Stimulated activated memory B cell treated with anti-CD40 and anti-IgM and Interleukin-4, amounts not matched to agents 10 μg/mL and 1 μg/mL and 100 μg/mL, for 72 hours (primary cell): ENCODE measurements at regions not wholly inside any gene's neighbourhood (a gene's known extent, or its start where the extent isn't known, plus 50 kb on each side); places are given as distances from the start of the nearest gene placed in this dataset.
"Not testable (repeated sequence)": the region's sequence is repeated elsewhere in the genome, so short reads cannot be mapped to it uniquely, and the experiment has no call there.

Source experiments
- ATAC-seq: fragments of 150-1000 bp; cut with Tn5 transposase; 2 replicates; pipeline ENCODE4 v1.10.0; 2021
- H3K27ac Mint-ChIP-seq: one replicate; pipeline ENCODE4 v1.8.0; 2022; ENCODE audit warnings: mild to moderate bottlenecking, mixed read lengths
- H3K27me3 Mint-ChIP-seq: one replicate; pipeline ENCODE4 v1.8.0; 2022; ENCODE audit warnings: mixed read lengths
- H3K36me3 Mint-ChIP-seq: one replicate; pipeline ENCODE4 v1.8.0; 2022; ENCODE audit warnings: mixed read lengths
- H3K4me1 Mint-ChIP-seq: one replicate; pipeline ENCODE4 v1.8.0; 2022; ENCODE audit warnings: mixed read lengths
- H3K4me3 Mint-ChIP-seq: one replicate; pipeline ENCODE4 v1.8.0; 2022; ENCODE audit warnings: mild to moderate bottlenecking, moderate library complexity, mixed read lengths
- H3K9me3 Mint-ChIP-seq: one replicate; pipeline ENCODE4 v1.8.0; 2022; ENCODE audit warnings: mixed read lengths

- no peak overlapping the region for H3K27ac Mint-ChIP-seq
- H3K4me3 Mint-ChIP-seq, result no peak overlapping the region
- no peak for ATAC-seq
- no peaks in the 10 kb centered on the region for H3K4me1 Mint-ChIP-seq
- H3K36me3 Mint-ChIP-seq, result no peaks in the 10 kb centered on the region
- H3K27me3 Mint-ChIP-seq, result peaks cover 28% of the 10 kb centered on the region
- H3K9me3 Mint-ChIP-seq, result no peaks in the 10 kb centered on the region
These were observed 522.6 kb downstream of the PTPRU start for GRCh38 chr1:29758781-29759499.

GRCh38 chr1:29757866-29758780, 521.8 kb downstream of the PTPRU start:
- Mint-ChIP-seq H3K27me3 (peaks cover 24% of the 10 kb centered on the region), H3K4me3 (no peak overlapping the region), H3K27ac (no peak overlapping the region), H3K36me3 (no peaks in the 10 kb centered on the region), H3K4me1 (no peaks in the 10 kb centered on the region), H3K9me3 (no peaks in the 10 kb centered on the region)
- no peak for ATAC-seq

GRCh38 chr1:29756901-29757725, 520.8 kb downstream of the PTPRU start:
- no peak overlapping the region for H3K4me3 Mint-ChIP-seq
- H3K4me1 Mint-ChIP-seq, result no peaks in the 10 kb centered on the region
- no peak overlapping the region for H3K27ac Mint-ChIP-seq
- ATAC-seq, result no peak
- no peaks in the 10 kb centered on the region for H3K9me3 Mint-ChIP-seq
- peaks cover 27% of the 10 kb centered on the region for H3K27me3 Mint-ChIP-seq
- no peaks in the 10 kb centered on the region for H3K36me3 Mint-ChIP-seq

- ATAC-seq, result no peak
- Mint-ChIP-seq H3K4me1 (no peaks in the 10 kb centered on the region), H3K36me3 (no peaks in the 10 kb centered on the region), H3K27ac (no peak overlapping the region), H3K27me3 (peaks cover 28% of the 10 kb centered on the region), H3K4me3 (no peak overlapping the region), H3K9me3 (no peaks in the 10 kb centered on the region)
These were observed 520.2 kb downstream of the PTPRU start for GRCh38 chr1:29756498-29756897.

- H3K4me1 Mint-ChIP-seq, result no peaks in the 10 kb centered on the region
- H3K27ac Mint-ChIP-seq, result no peak overlapping the region
- H3K36me3 Mint-ChIP-seq, result no peaks in the 10 kb centered on the region
- no peak overlapping the region for H3K4me3 Mint-ChIP-seq
- no peaks in the 10 kb centered on the region for H3K9me3 Mint-ChIP-seq
- ATAC-seq, result no peak
- H3K27me3 Mint-ChIP-seq, result peaks cover 28% of the 10 kb centered on the region
These were observed 519.8 kb downstream of the PTPRU start for GRCh38 chr1:29756085-29756484.

- not testable (repeated sequence) for ATAC-seq, H3K4me3 Mint-ChIP-seq, H3K9me3 Mint-ChIP-seq, H3K4me1 Mint-ChIP-seq, H3K36me3 Mint-ChIP-seq, H3K27ac Mint-ChIP-seq
- peaks cover 28% of the 10 kb centered on the region for H3K27me3 Mint-ChIP-seq
These were observed 519.2 kb downstream of the PTPRU start for GRCh38 chr1:29755412-29756015.

- H3K27me3 Mint-ChIP-seq, result peaks cover 27% of the 10 kb centered on the region
- no peaks in the 10 kb centered on the region for H3K36me3 Mint-ChIP-seq
- no peaks in the 10 kb centered on the region for H3K4me1 Mint-ChIP-seq
- no peak for ATAC-seq
- no peak overlapping the region for H3K27ac Mint-ChIP-seq
- H3K9me3 Mint-ChIP-seq, result no peaks in the 10 kb centered on the region
- H3K4me3 Mint-ChIP-seq, result no peak overlapping the region
These were observed 518.5 kb downstream of the PTPRU start for GRCh38 chr1:29754573-29755375.

GRCh38 chr1:29753771-29754572, 517.6 kb downstream of the PTPRU start:
- no peak overlapping the region for H3K27ac Mint-ChIP-seq
- ATAC-seq, result no peak
- H3K4me1 Mint-ChIP-seq, result no peaks in the 10 kb centered on the region
- no peaks in the 10 kb centered on the region for H3K36me3 Mint-ChIP-seq
- H3K9me3 Mint-ChIP-seq, result no peaks in the 10 kb centered on the region
- H3K4me3 Mint-ChIP-seq, result no peak overlapping the region
- H3K27me3 Mint-ChIP-seq, result peaks cover 27% of the 10 kb centered on the region

GRCh38 chr1:29753244-29753643, 516.9 kb downstream of the PTPRU start:
- Mint-ChIP-seq H3K27ac (no peak overlapping the region), H3K4me3 (no peak overlapping the region), H3K4me1 (no peaks in the 10 kb centered on the region), H3K36me3 (no peaks in the 10 kb centered on the region), H3K9me3 (no peaks in the 10 kb centered on the region), H3K27me3 (peaks cover 27% of the 10 kb centered on the region)
- no peak for ATAC-seq

GRCh38 chr1:29752141-29752540, 515.8 kb downstream of the PTPRU start:
- no peak for ATAC-seq
- Mint-ChIP-seq H3K4me3 (no peak overlapping the region), H3K27me3 (peaks cover 27% of the 10 kb centered on the region), H3K9me3 (no peaks in the 10 kb centered on the region), H3K4me1 (no peaks in the 10 kb centered on the region), H3K36me3 (no peaks in the 10 kb centered on the region), H3K27ac (no peak overlapping the region)

GRCh38 chr1:29749024-29749945, 513.0 kb downstream of the PTPRU start:
- peaks cover 43% of the 10 kb centered on the region for H3K27me3 Mint-ChIP-seq
- H3K4me3 Mint-ChIP-seq, result no peak overlapping the region
- no peak overlapping the region for H3K27ac Mint-ChIP-seq
- H3K4me1 Mint-ChIP-seq, result no peaks in the 10 kb centered on the region
- H3K36me3 Mint-ChIP-seq, result no peaks in the 10 kb centered on the region
- H3K9me3 Mint-ChIP-seq, result no peaks in the 10 kb centered on the region
- no peak for ATAC-seq

GRCh38 chr1:29747196-29747595, 510.9 kb downstream of the PTPRU start:
- Mint-ChIP-seq H3K36me3 (no peaks in the 10 kb centered on the region), H3K9me3 (no peaks in the 10 kb centered on the region), H3K27ac (no peak overlapping the region), H3K27me3 (peaks cover 37% of the 10 kb centered on the region), H3K4me1 (no peaks in the 10 kb centered on the region), H3K4me3 (no peak overlapping the region)
- no peak for ATAC-seq
